H9 (cell line): ENCODE measurements at regions not wholly inside any gene's neighbourhood (a gene's known extent, or its start where the extent isn't known, plus 50 kb on each side); places are given as distances from the start of the nearest gene placed in this dataset.

Experiments used
- DNase-seq: peaks from one replicate; pipeline ENCODE4 v3.0.0-alpha.2; 2017
- H2AFZ ChIP-seq: one replicate; pipeline ENCODE4 v1.6.1; 2013; ENCODE audit warnings: mild to moderate bottlenecking, low read length, control low read depth, moderate library complexity
- H2AK5ac ChIP-seq: 2 replicates; pipeline ENCODE4 v1.6.1; 2013; ENCODE audit warnings: low read length, control low read depth, mixed read lengths; ENCODE audit not compliant: insufficient read length
- H2BK120ac ChIP-seq: one replicate; pipeline ENCODE4 v1.6.1; 2013; ENCODE audit warnings: low read depth, mild to moderate bottlenecking, low read length, control low read depth, inconsistent platforms; ENCODE audit not compliant: poor library complexity, severe bottlenecking
- H2BK12ac ChIP-seq: 2 replicates; pipeline ENCODE4 v1.6.1; 2013; ENCODE audit warnings: low read length, control low read depth, mixed read lengths, low read depth; ENCODE audit not compliant: insufficient read length
- H2BK15ac ChIP-seq: 2 replicates; pipeline ENCODE4 v1.6.1; 2013; ENCODE audit warnings: low read depth, low read length, control low read depth
- H2BK20ac ChIP-seq: one replicate; pipeline ENCODE4 v1.6.1; 2013; ENCODE audit warnings: low read depth, mild to moderate bottlenecking, low read length, control low read depth, inconsistent platforms; ENCODE audit not compliant: poor library complexity, severe bottlenecking
- H2BK5ac ChIP-seq: 2 replicates; pipeline ENCODE4 v1.6.1; 2013; ENCODE audit warnings: low read length, control low read depth, mixed read lengths; ENCODE audit not compliant: insufficient read length
- H3K14ac ChIP-seq: 2 replicates; pipeline ENCODE4 v1.6.1; 2013; ENCODE audit warnings: low read length, control low read depth; ENCODE audit not compliant: insufficient read depth
- H3K18ac ChIP-seq: 2 replicates; pipeline ENCODE4 v1.6.1; 2013; ENCODE audit warnings: low read depth, mild to moderate bottlenecking, mixed read lengths, low read length, control low read depth; ENCODE audit not compliant: insufficient read length
- H3K23ac ChIP-seq: 2 replicates; pipeline ENCODE4 v1.6.1; 2013; ENCODE audit warnings: low read length, control low read depth, mixed read lengths, low read depth; ENCODE audit not compliant: insufficient read length
- H3K23me2 ChIP-seq: 2 replicates; pipeline ENCODE4 v1.6.1; 2013; ENCODE audit warnings: low read depth, mild to moderate bottlenecking, mixed read lengths, low read length, control low read depth; ENCODE audit not compliant: insufficient read length, poor library complexity, severe bottlenecking
- H3K27ac ChIP-seq: 2 replicates; pipeline ENCODE4 v1.5.1; 2013; ENCODE audit warnings: low read length, control low read depth, mixed read lengths, low read depth; ENCODE audit not compliant: insufficient read length
- H3K27me3 ChIP-seq: 2 replicates; pipeline ENCODE4 v1.6.1; 2013; ENCODE audit warnings: low read length, control low read depth, inconsistent platforms; ENCODE audit not compliant: insufficient read depth
- H3K4ac ChIP-seq: 2 replicates; pipeline ENCODE4 v1.6.1; 2013; ENCODE audit warnings: low read depth, mild to moderate bottlenecking, control low read depth, inconsistent platforms, low read length, moderate library complexity
- H3K4me1 ChIP-seq: 2 replicates; pipeline ENCODE4 v1.6.1; 2013; ENCODE audit warnings: low read length, control low read depth, inconsistent platforms; ENCODE audit not compliant: insufficient read depth
- H3K4me2 ChIP-seq: 2 replicates; pipeline ENCODE4 v1.6.1; 2013; ENCODE audit warnings: low read length, control low read depth, mixed read lengths; ENCODE audit not compliant: insufficient read length, insufficient read depth
- H3K56ac ChIP-seq: 2 replicates; pipeline ENCODE4 v1.6.1; 2013; ENCODE audit warnings: low read depth, mild to moderate bottlenecking, mixed read lengths, low read length, control low read depth; ENCODE audit not compliant: insufficient read length
- H3K79me1 ChIP-seq: 2 replicates; pipeline ENCODE4 v1.6.1; 2013; ENCODE audit warnings: low read depth, mild to moderate bottlenecking, moderate library complexity, low read length, control low read depth, inconsistent platforms; ENCODE audit not compliant: insufficient read depth, poor library complexity, severe bottlenecking
- H3K79me2 ChIP-seq: 2 replicates; pipeline ENCODE4 v1.6.1; 2013; ENCODE audit warnings: low read length, control low read depth, inconsistent platforms; ENCODE audit not compliant: insufficient read depth
- H3K9ac ChIP-seq: 2 replicates; pipeline ENCODE4 v1.6.1; 2013; ENCODE audit warnings: low read length, control low read depth, mixed read lengths; ENCODE audit not compliant: insufficient read length; ENCODE audit errors: extremely low read depth
- H3K9me3 ChIP-seq: one replicate; pipeline ENCODE4 v1.6.1; 2013; ENCODE audit warnings: low read depth, low read length, inconsistent platforms; ENCODE audit not compliant: control insufficient read depth
- H3T11ph ChIP-seq: one replicate; pipeline ENCODE4 v1.6.1; 2013; ENCODE audit warnings: mild to moderate bottlenecking, low read length, control low read depth, inconsistent platforms
- H4K20me1 ChIP-seq: one replicate; pipeline ENCODE4 v1.6.1; 2013; ENCODE audit not compliant: control insufficient read depth, insufficient read length, insufficient read depth
- H4K5ac ChIP-seq: 2 replicates; pipeline ENCODE4 v1.6.1; 2013; ENCODE audit warnings: low read depth, mild to moderate bottlenecking, mixed read lengths, low read length, control low read depth; ENCODE audit not compliant: insufficient read length
- H4K8ac ChIP-seq: replicated peaks from 2 replicates; pipeline ENCODE4 v1.6.1; 2013; ENCODE audit warnings: low read length, control low read depth, mixed read lengths, low read depth; ENCODE audit not compliant: insufficient read length
- H4K91ac ChIP-seq: 2 replicates; pipeline ENCODE4 v1.6.1; 2013; ENCODE audit warnings: low read depth, mild to moderate bottlenecking, moderate library complexity, mixed read lengths, low read length, control low read depth; ENCODE audit not compliant: insufficient read length
- H3K27ac Mint-ChIP-seq, 3 experiments: 2 replicates in 2 of 3; 3 replicates in 1 of 3; pipeline ENCODE4 v1.8.0; 2020 to 2021; ENCODE audit warnings: mixed read lengths in 3 of 3, mild to moderate bottlenecking in 1 of 3, moderate library complexity in 1 of 3
- H3K27me3 Mint-ChIP-seq: 2 replicates; pipeline ENCODE4 v1.8.0; 2021; ENCODE audit warnings: low read depth, mild to moderate bottlenecking, moderate library complexity, mixed read lengths
- H3K36me3 Mint-ChIP-seq, 3 experiments: 2 replicates in 2 of 3; 3 replicates in 1 of 3; pipeline ENCODE4 v1.8.0; 2020 to 2021; ENCODE audit warnings: low read depth in 3 of 3, mixed read lengths in 3 of 3; ENCODE audit not compliant: insufficient read depth in 1 of 3
- H3K4me1 Mint-ChIP-seq, 2 experiments: 2 replicates each; pipeline ENCODE4 v1.8.0; 2020; ENCODE audit warnings: mixed read lengths in 2 of 2
- H3K4me3 Mint-ChIP-seq, 2 experiments: 2 replicates in 1 of 2; 3 replicates in 1 of 2; pipeline ENCODE4 v1.8.0; 2020 to 2021; ENCODE audit warnings: mild to moderate bottlenecking in 2 of 2, mixed read lengths in 2 of 2, moderate library complexity in 1 of 2
- H3K9me3 Mint-ChIP-seq, 2 experiments: 2 replicates in 1 of 2; 3 replicates in 1 of 2; pipeline ENCODE4 v1.8.0; 2020; ENCODE audit warnings: mild to moderate bottlenecking in 2 of 2, mixed read lengths in 2 of 2, moderate library complexity in 1 of 2
- CTCF ChIP-seq: fragments of 200-600 bp; sonication (generic); conservative IDR thresholded peaks from 3 replicates; pipeline ENCODE4 v1.8.0; 2021; ENCODE audit warnings: antibody characterized with exemption, mild to moderate bottlenecking
- WGBS: extraction: QIAGEN DNeasy Blood & Tissue Kit; methylation state at CpG from one replicate; pipeline ENCODE4 v1.1.7; 2013; ENCODE audit warnings: missing lambda C conversion rate, low lambda C conversion rate, mixed read lengths; ENCODE audit not compliant: insufficient read length; ENCODE audit errors: extremely low coverage; 5-methylcytosine and 5-hydroxymethylcytosine counted together

- Histone ChIP-seq H2BK15ac (no peak overlapping the region), H3K4me1 (no peaks in the 10 kb centered on the region), H3K56ac (no peak overlapping the region), H4K8ac (no peak overlapping the region), H2BK120ac (no peak overlapping the region), H2BK5ac (no peak overlapping the region), H3K79me2 (no peaks in the 10 kb centered on the region), H2BK12ac (no peak overlapping the region), H3T11ph (no peak overlapping the region), H2BK20ac (no peak overlapping the region), H3K14ac (no peak overlapping the region), H3K4ac (no peak overlapping the region), H3K18ac (no peak overlapping the region), H3K9ac (no peak overlapping the region), H2AFZ (no peak overlapping the region), H4K5ac (no peak overlapping the region), H3K4me2 (no peak overlapping the region), H4K20me1 (no peaks in the 10 kb centered on the region), H2AK5ac (no peak overlapping the region), H3K27me3 (no peaks in the 10 kb centered on the region), H3K79me1 (no peaks in the 10 kb centered on the region), H3K23ac (no peak overlapping the region), H3K23me2 (no peaks in the 10 kb centered on the region), H3K27ac (no peak overlapping the region), H4K91ac (no peak overlapping the region), H3K9me3 (no peaks in the 10 kb centered on the region)
- no peak for TF ChIP-seq CTCF
- DNase-seq: no peak
- no peaks in the 10 kb centered on the region for H3K36me3 Mint-ChIP-seq
- no peaks in the 10 kb centered on the region for H3K4me1 Mint-ChIP-seq
- H3K4me3 Mint-ChIP-seq: no peak overlapping the region
- no peaks in the 10 kb centered on the region; the same call in 1 of the 2 replicates for H3K27me3 Mint-ChIP-seq
- H3K9me3 Mint-ChIP-seq: no peaks in the 10 kb centered on the region
- WGBS: no CpG with 5 or more reads among the region's 3 CpGs
- H3K27ac Mint-ChIP-seq: no peak overlapping the region
Measured at GRCh38 chr7:106987777-106988176, 56.7 kb upstream of the PRKAR2B start.
